ENCODE measurements at regions not wholly inside any gene's neighbourhood (a gene's known extent, or its start where the extent isn't known, plus 50 kb on each side); places are given as distances from the start of the nearest gene placed in this dataset.

DNA sequence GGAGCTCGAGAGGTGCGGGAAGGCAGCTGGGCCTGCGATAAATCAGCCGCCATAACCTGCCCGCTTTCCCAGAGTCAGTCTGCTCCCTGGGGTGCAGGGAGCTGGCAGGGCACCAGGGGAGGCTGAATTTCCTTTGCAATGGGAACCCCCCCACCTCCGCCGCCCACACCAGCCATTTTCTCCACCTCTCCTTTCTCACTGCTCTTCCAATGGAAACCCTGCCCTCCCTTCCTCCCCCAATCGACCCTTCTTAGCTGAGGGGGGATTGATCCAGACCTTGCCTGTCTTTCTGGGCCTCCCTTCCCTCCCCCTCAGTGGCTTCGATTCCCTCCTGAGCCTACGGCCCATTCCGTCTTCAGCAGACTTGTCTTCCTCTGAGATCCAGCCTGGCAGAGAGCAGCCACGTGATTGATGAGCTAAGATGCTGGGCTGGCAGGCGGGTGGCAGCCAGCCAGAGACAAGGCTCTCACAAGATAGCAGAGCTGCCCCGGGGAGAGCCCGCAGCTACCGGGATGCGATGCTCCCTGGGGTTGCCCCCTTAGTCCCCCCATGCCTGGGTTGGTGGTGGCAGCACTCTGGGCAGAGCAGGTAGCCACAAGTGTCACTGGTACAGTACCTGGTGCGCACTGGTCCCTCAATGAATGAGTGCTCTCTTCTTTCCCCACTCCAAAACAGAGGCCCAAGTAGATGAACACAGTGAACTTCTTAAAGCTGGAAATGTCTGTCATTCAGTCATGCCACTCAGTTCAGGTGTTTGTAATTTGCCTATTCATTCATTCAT, 53.7 kb upstream of the FABP6 start:
- peak; percentile 87 for DNase-seq (ENCODE audit: low read depth)

DNA sequence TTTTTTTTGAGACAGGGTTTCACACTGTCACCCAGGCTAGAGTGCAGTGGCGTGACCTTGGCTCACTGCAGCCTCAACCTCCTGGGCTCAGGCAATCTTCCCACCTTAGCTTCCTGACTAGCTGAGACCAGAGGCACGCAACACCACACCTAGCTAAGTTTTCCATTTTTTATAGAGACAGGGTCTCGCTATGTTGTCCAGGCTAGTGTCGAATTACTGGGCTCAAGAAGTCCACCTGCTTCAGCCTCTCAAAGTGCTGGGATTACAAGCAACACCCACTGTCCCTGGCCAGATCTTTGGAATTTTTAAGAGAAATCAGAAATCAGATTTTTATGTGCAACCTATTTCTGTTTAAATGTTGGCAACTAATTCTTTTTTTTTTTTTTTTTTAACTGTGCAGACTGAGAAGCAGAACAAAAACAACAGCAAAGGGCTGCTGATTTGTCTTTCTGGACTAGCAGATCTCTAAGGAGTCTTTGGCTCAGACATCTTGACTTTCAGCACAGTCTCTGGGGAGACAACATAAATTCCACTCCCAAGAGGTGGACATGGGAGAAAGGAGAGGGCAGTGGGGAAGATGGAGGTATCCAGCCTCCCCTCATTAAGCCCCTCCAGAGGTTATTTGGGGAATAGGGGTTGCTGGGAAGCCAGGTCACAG, 54.4 kb upstream of the FABP6 start:
- peak; percentile 38 for DNase-seq (ENCODE audit: low read depth)

DNA sequence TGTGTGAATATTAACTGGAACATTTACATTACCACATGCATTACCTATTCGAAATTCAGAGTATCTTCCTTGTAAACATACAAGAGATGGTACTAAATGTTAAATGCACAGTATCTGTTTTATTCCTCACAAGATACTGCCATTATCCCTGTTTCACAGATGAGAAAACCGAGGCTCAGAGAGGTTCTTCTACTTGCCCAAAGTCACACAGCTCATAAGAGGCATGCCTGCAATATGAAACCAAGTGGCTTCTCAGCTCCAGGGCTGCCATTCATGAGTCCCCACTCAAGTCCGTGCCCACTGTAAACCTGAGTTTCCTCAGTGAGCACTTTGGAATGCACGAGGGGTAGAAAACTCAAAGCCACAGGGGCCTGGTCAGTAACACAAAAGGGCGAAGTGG, 55.0 kb upstream of the FABP6 start:
- DNase-seq (ENCODE audit: low read depth) = no peak

DNA sequence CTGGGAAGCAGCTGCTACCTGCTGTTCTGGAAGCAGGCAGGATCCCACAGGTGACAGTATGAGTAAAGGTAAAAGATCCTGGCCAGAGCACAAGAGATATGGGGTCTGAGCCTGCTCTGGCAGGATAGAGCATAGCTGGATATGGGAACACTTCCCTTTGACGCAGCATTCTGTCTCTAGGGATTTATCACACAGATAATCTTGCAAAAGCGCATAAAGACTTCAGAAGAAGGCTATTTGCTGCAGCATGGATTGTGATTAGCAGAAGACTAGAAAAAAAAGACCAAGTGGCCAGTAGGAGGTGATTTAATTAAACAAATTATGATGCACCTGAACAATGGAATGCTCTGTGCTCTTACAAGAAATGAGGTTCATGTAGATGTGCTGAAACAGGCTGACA, 52.4 kb upstream of the PWWP2A start:
- DNase-seq (ENCODE audit: low read depth) = no peak

DNA sequence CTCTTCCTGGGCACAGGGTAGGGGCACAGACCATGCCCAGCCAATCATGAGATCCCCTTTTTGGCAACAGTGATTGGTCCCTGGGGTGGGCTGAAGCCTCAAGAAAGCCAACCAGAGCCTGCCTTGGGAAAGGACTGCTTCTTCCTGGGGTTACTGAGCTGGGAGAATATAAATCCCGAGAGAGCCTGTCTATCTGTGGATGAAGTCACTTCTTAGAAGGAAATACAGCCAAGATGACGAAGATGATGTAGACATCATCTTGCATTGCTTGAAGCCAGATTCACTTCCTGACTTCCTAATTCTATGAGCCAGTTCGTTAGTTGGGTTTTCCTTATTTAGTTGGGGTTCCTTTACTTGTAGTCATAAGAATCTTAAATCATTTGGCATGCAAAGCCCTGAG, 50.1 kb upstream of the PWWP2A start:
- peak; percentile 28 for DNase-seq (ENCODE audit: low read depth)
